Hematopoietic multipotent progenitor cell treated with erythropoietin and hydrocortisone succinate and interleukin-3 and kit ligand, for 6 days (in vitro differentiated cells): ENCODE measurements at regions not wholly inside any gene's neighbourhood (a gene's known extent, or its start where the extent isn't known, plus 50 kb on each side); places are given as distances from the start of the nearest gene placed in this dataset.

Experiments used
- DNase-seq: peaks from one replicate; pipeline ENCODE4 v3.0.0-alpha.2; 2015

- no peak for DNase-seq
Observed at GRCh38 chr9:35540315-35540714, 50.4 kb downstream of the RUSC2 start.

GRCh38 chr9:35546853-35547252, 56.9 kb downstream of the RUSC2 start:
- DNase-seq: no peak

- DNase-seq: no peak
Observed at GRCh38 chr9:35547889-35548418, 57.1 kb upstream of the TESK1 start.

- no peak for DNase-seq
Observed at GRCh38 chr9:35548571-35548970, 56.5 kb upstream of the TESK1 start.

- DNase-seq: no peak
Observed at GRCh38 chr9:35549441-35549840, 55.6 kb upstream of the TESK1 start.

- no peak for DNase-seq
Observed at GRCh38 chr9:35552376-35552775, 52.7 kb upstream of the TESK1 start.

GRCh38 chr9:35552837-35553236, 52.2 kb upstream of the TESK1 start:
- DNase-seq: no peak

GRCh38 chr9:35553670-35554543, 51.2 kb upstream of the TESK1 start:
- DNase-seq: peak; percentile 89

- no peak for DNase-seq
Observed at GRCh38 chr9:35555246-35555701, 49.8 kb upstream of the TESK1 start.
